Sigmoid colon (tissue), 4 donors: ENCODE measurements at regions not wholly inside any gene's neighbourhood (a gene's known extent, or its start where the extent isn't known, plus 50 kb on each side); places are given as distances from the start of the nearest gene placed in this dataset.

Experiments
- CTCF ChIP-seq, 4 experiments: fragments of 450-650 bp in 3 of 4; fragments of 200-600 bp in 1 of 4; IDR thresholded peaks; one replicate each; pipeline ENCODE4 v1.5.1; 2016 to 2019; ENCODE audit warnings: antibody characterized with exemption in 4 of 4, mild to moderate bottlenecking in 3 of 4, moderate library complexity in 2 of 4
- EP300 ChIP-seq, 4 donors: sonication (generic); formaldehyde crosslinking; IDR thresholded peaks; one replicate each; pipeline ENCODE4 v1.6.1; 2017; ENCODE audit warnings: antibody characterized with exemption in 4 of 4
- POLR2A ChIP-seq, 2 donors: fragments of 450-650 bp; IDR thresholded peaks; one replicate each; pipeline ENCODE4 v1.6.1; 2016; ENCODE audit warnings: antibody characterized with exemption in 2 of 2, mild to moderate bottlenecking in 2 of 2, moderate library complexity in 2 of 2
- POLR2AphosphoS5 ChIP-seq, 4 donors: sonication (generic); formaldehyde crosslinking; IDR thresholded peaks; one replicate each; pipeline ENCODE4 v1.6.1; 2017; ENCODE audit warnings: antibody characterized with exemption in 4 of 4

GRCh38 chr18:30149585-30149984 is 893.0 kb downstream of the DSC3 start:
- no peak for TF ChIP-seq CTCF (IDR thresholded peaks at IDR 0.05)
- TF ChIP-seq POLR2AphosphoS5 (IDR thresholded peaks at IDR 0.05), result no peak
- TF ChIP-seq POLR2A (IDR thresholded peaks at IDR 0.05), result no peak
- TF ChIP-seq EP300 (IDR thresholded peaks at IDR 0.05), result no peak
